HG03558 (cell line): ENCODE measurements at regions not wholly inside any gene's neighbourhood (a gene's known extent, or its start where the extent isn't known, plus 50 kb on each side); places are given as distances from the start of the nearest gene placed in this dataset.

Source experiments
- ATAC-seq: cut with Tn5 transposase; IDR thresholded peaks from one replicate; pipeline ENCODE4 v1.9.1; 2021; ENCODE audit warnings: moderate number of reproducible peaks; ENCODE audit not compliant: unreplicated experiment; ENCODE audit errors: extremely low read depth

GRCh38 chr5:155987265-155987810 is 339.6 kb upstream of the SGCD start:
- no peak for ATAC-seq

GRCh38 chr5:155989879-155990278 is 337.1 kb upstream of the SGCD start:
- no peak for ATAC-seq

GRCh38 chr5:155996123-155996522 is 330.8 kb upstream of the SGCD start:
- no peak for ATAC-seq

- no peak for ATAC-seq
These were observed 328.7 kb upstream of the SGCD start for GRCh38 chr5:155998257-155998656.

- ATAC-seq = no peak
These were observed 326.8 kb upstream of the SGCD start for GRCh38 chr5:156000115-156000514.

GRCh38 chr5:156004754-156005153 is 322.2 kb upstream of the SGCD start:
- no peak for ATAC-seq

GRCh38 chr5:156006026-156006647 is 320.8 kb upstream of the SGCD start:
- no peak for ATAC-seq

- no peak for ATAC-seq
These were observed 318.1 kb upstream of the SGCD start for GRCh38 chr5:156008844-156009243.

GRCh38 chr5:156009583-156009982 is 317.4 kb upstream of the SGCD start:
- ATAC-seq = no peak

- no peak for ATAC-seq
These were observed 311.8 kb upstream of the SGCD start for GRCh38 chr5:156015137-156015536.

GRCh38 chr5:156019130-156019529 is 307.8 kb upstream of the SGCD start:
- ATAC-seq = no peak

- ATAC-seq = no peak
These were observed 307.3 kb upstream of the SGCD start for GRCh38 chr5:156019571-156020180.

GRCh38 chr5:156020647-156021046 is 306.3 kb upstream of the SGCD start:
- no peak for ATAC-seq

- no peak for ATAC-seq
These were observed 305.1 kb upstream of the SGCD start for GRCh38 chr5:156021866-156022265.

- ATAC-seq = no peak
These were observed 301.3 kb upstream of the SGCD start for GRCh38 chr5:156025656-156026055.

- ATAC-seq = no peak
These were observed 295.8 kb upstream of the SGCD start for GRCh38 chr5:156031181-156031580.

- ATAC-seq = no peak
These were observed 290.3 kb upstream of the SGCD start for GRCh38 chr5:156036640-156037039.

GRCh38 chr5:156037151-156037909 is 289.6 kb upstream of the SGCD start:
- no peak for ATAC-seq

GRCh38 chr5:156042726-156043125 is 284.2 kb upstream of the SGCD start:
- no peak for ATAC-seq

- ATAC-seq = no peak
These were observed 283.6 kb upstream of the SGCD start for GRCh38 chr5:156043351-156043750.

- no peak for ATAC-seq
These were observed 275.0 kb upstream of the SGCD start for GRCh38 chr5:156051972-156052371.
